Esophagus squamous epithelium (tissue), 5 donors: ENCODE measurements at regions not wholly inside any gene's neighbourhood (a gene's known extent, or its start where the extent isn't known, plus 50 kb on each side); places are given as distances from the start of the nearest gene placed in this dataset.

Experiments used
- DNase-seq: peaks from one replicate; lab custom pipeline; 2025; lab: John Stamatoyannopoulos, UW
- H3K27ac ChIP-seq, 4 donors: fragments of 200-600 bp; sonication (generic); one replicate each; pipeline ENCODE4 v1.5.1; 2016 to 2019; ENCODE audit warnings: mild to moderate bottlenecking in 1 of 4
- H3K27me3 ChIP-seq, 4 donors: fragments of 200-600 bp; sonication (generic); 1 replicate in 3 of 4; 2 replicates in 1 of 4; pipeline versions ENCODE4 v1.5.1 to v1.6.0; 2017 to 2021; ENCODE audit warnings: antibody characterized with exemption in 1 of 4
- H3K36me3 ChIP-seq, 3 donors: fragments of 200-600 bp; sonication (generic); one replicate each; pipeline ENCODE4 v1.5.1; 2016 to 2019
- H3K4me1 ChIP-seq, 3 donors: fragments of 200-600 bp; sonication (generic); one replicate each; pipeline ENCODE4 v1.5.1; 2017 to 2019
- H3K4me3 ChIP-seq, 4 donors: fragments of 200-600 bp; sonication (generic); 1 replicate in 3 of 4; 2 replicates in 1 of 4; pipeline ENCODE4 v1.5.1; 2016 to 2019; ENCODE audit warnings: mild to moderate bottlenecking in 2 of 4, moderate library complexity in 1 of 4
- H3K9me3 ChIP-seq, 3 donors: fragments of 200-600 bp; sonication (generic); one replicate each; pipeline ENCODE4 v1.5.1; 2016 to 2019
- POLR2A ChIP-seq, 4 donors: fragments of 450-650 bp; IDR thresholded peaks; one replicate each; pipeline ENCODE4 v1.6.1; 2017; ENCODE audit warnings: antibody characterized with exemption in 4 of 4, mild to moderate bottlenecking in 4 of 4, moderate library complexity in 3 of 4
- WGBS, 2 donors: methylation state at CpG; one replicate each; pipeline ENCODE4 v1.1.5; 2018; 5-methylcytosine and 5-hydroxymethylcytosine counted together
- intact Hi-C: fragments of 100-400 bp; cut with DNase I; formaldehyde crosslinking; loops from one replicate; pipeline ENCODE4 v1.15.0; 2022
- TF ChIP-seq, protein P1 (sequence below), 6 experiments: fragments of 450-650 bp in 4 of 6; fragments of 200-600 bp in 2 of 6; sonication (generic) in 2 of 6; IDR thresholded peaks; one replicate each; pipeline ENCODE4 v1.5.1; 2016 to 2019; ENCODE audit warnings: antibody characterized with exemption in 6 of 6, mild to moderate bottlenecking in 4 of 6, moderate library complexity in 4 of 6
- donor health status: DM: yes; HTN: yes; CAD: no.

GRCh38 chr6:79783670-79784394, 152.7 kb downstream of the SH3BGRL2 start:
- Histone ChIP-seq H3K27me3 (no peaks in the 10 kb centered on the region), H3K4me1 (no peaks in the 10 kb centered on the region), H3K36me3 (no peaks in the 10 kb centered on the region), H3K9me3 (no peaks in the 10 kb centered on the region), H3K4me3 (no peak overlapping the region), H3K27ac (no peak overlapping the region)
- DNase-seq, result no peak
- WGBS, 2 donors, result 70% methylated on average over 3 of the region's 4 CpGs
- TF ChIP-seq, protein P1, sequence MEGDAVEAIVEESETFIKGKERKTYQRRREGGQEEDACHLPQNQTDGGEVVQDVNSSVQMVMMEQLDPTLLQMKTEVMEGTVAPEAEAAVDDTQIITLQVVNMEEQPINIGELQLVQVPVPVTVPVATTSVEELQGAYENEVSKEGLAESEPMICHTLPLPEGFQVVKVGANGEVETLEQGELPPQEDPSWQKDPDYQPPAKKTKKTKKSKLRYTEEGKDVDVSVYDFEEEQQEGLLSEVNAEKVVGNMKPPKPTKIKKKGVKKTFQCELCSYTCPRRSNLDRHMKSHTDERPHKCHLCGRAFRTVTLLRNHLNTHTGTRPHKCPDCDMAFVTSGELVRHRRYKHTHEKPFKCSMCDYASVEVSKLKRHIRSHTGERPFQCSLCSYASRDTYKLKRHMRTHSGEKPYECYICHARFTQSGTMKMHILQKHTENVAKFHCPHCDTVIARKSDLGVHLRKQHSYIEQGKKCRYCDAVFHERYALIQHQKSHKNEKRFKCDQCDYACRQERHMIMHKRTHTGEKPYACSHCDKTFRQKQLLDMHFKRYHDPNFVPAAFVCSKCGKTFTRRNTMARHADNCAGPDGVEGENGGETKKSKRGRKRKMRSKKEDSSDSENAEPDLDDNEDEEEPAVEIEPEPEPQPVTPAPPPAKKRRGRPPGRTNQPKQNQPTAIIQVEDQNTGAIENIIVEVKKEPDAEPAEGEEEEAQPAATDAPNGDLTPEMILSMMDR (IDR thresholded peaks at IDR 0.05), result no peak
- TF ChIP-seq POLR2A (IDR thresholded peaks at IDR 0.05), result no peak
- intact Hi-C loops, result no loop called here

DNA sequence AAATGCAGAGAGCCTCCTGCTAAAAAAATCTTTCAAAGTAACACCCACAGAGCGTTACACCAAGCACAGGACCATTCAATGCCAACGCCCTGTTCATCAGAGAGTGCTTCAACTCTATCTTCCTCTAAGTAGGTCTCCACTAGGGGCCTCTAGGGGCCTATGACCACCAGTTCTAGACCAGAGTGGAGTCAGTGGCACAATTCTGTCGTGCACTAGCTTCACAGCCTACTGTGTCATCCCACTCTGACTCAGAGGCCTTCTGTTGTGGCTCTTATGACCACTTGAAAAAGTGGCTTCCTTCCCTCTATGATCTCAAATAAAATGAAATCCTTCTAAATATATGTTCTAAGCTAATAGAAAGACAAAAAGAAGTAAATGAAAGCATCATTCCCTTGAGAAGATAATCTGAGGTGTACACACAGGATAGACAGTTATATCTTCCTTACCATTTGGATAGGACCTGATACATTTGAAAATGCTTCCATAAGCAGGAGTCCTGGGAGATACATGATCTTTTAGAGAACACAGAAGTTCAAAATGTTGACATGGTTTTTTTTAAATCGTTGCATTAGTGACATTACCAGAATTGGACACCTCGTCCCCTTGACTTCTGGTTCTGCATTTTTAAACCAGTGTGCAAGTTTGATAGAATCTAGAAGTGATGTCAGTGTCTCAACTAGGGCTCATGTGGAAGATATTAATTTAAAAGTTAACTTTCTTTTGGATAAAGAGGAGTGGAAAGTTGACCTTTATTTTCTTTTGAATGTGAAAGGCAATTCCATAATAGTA, 151.9 kb downstream of the SH3BGRL2 start:
- Histone ChIP-seq H3K9me3 (no peaks in the 10 kb centered on the region), H3K27ac (no peak overlapping the region), H3K4me1 (peaks cover 4 to 5% (median 5%) of the 10 kb centered on the region in 3 donors), H3K4me3 (no peak overlapping the region), H3K36me3 (no peaks in the 10 kb centered on the region), H3K27me3 (no peaks in the 10 kb centered on the region)
- WGBS, 2 donors, result 67 to 70% methylated on average over 5 of the region's 5 CpGs
- no peak for DNase-seq
- intact Hi-C loops, result no loop called here
- TF ChIP-seq POLR2A (IDR thresholded peaks at IDR 0.05), result no peak
- TF ChIP-seq, protein P1 (IDR thresholded peaks at IDR 0.05), result no peak

- Histone ChIP-seq H3K36me3 (no peaks in the 10 kb centered on the region), H3K4me1 (peaks cover 4 to 10% (median 5%) of the 10 kb centered on the region in 3 donors), H3K4me3 (no peak overlapping the region), H3K27me3 (no peaks in the 10 kb centered on the region), H3K27ac (no peak overlapping the region), H3K9me3 (no peaks in the 10 kb centered on the region)
- WGBS, 2 donors, result 85 to 91% methylated on average over 4 of the region's 4 CpGs
- TF ChIP-seq, protein P1 (IDR thresholded peaks at IDR 0.05), result no peak
- TF ChIP-seq POLR2A (IDR thresholded peaks at IDR 0.05), result no peak
- no peak for DNase-seq
- intact Hi-C loops, result no loop called here
These were observed 150.8 kb downstream of the SH3BGRL2 start for GRCh38 chr6:79781916-79782315.

- no peaks in the 10 kb centered on the region for H3K27me3 ChIP-seq
- WGBS, 2 donors, result 91 to 93% methylated on average over 1 of the region's 1 CpG
- H3K4me3 ChIP-seq, result no peak overlapping the region
- no peaks in the 10 kb centered on the region for H3K36me3 ChIP-seq
- intact Hi-C loops, result no loop called here
- no peak overlapping the region for H3K27ac ChIP-seq
- DNase-seq, result no peak
- no peaks in the 10 kb centered on the region for H3K9me3 ChIP-seq
- peaks cover 4 to 10% (median 5%) of the 10 kb centered on the region in 3 donors for H3K4me1 ChIP-seq
- no peak for TF ChIP-seq POLR2A (IDR thresholded peaks at IDR 0.05)
- TF ChIP-seq, protein P1 (IDR thresholded peaks at IDR 0.05), result no peak
These were observed 149.8 kb downstream of the SH3BGRL2 start for GRCh38 chr6:79780881-79781280.

DNA sequence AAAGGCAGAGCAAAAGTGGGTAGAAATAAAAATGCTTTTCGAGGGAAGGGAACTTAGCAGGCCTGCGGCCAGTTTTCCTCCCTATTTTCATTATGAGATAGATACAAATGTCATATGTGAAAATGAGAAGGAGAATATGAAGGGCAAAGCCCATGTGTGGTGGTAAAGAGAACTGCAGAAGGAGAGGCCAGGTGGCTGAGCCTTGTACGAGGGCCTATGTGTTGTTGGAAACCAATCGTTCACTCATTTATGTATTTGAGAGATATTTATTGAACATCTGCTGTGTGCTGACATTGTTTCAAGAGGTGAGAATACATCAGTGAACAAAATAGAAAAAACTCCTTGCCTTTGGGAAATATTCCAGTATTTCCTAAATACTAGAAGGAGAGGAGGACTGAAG, 147.7 kb downstream of the SH3BGRL2 start:
- DNase-seq, result no peak
- intact Hi-C loops, result loop anchor here (5.0 kb wide), 1 partner anchor 88 kb away; no protein-coding TSS in a partner anchor
- Histone ChIP-seq H3K4me1 (peaks cover 4 to 10% (median 5%) of the 10 kb centered on the region in 3 donors), H3K36me3 (no peaks in the 10 kb centered on the region), H3K4me3 (no peak overlapping the region), H3K9me3 (no peaks in the 10 kb centered on the region), H3K27me3 (no peaks in the 10 kb centered on the region), H3K27ac (no peak overlapping the region)
- 89 to 93% methylated on average over 4 of the region's 4 CpGs for WGBS, 2 donors
- no peak for TF ChIP-seq POLR2A (IDR thresholded peaks at IDR 0.05)
- TF ChIP-seq, protein P1 (IDR thresholded peaks at IDR 0.05), result no peak
